Endothelial cell of umbilical vein (primary cell): ENCODE measurements at regions not wholly inside any gene's neighbourhood (a gene's known extent, or its start where the extent isn't known, plus 50 kb on each side); places are given as distances from the start of the nearest gene placed in this dataset.
"Not testable (repeated sequence)": the region's sequence is repeated elsewhere in the genome, so short reads cannot be mapped to it uniquely, and the experiment has no call there.

Source experiments
- BruUV-seq: library from RNA; stranded (reverse); fragments of 400-500 nt; replicated peaks from 2 replicates; lab custom pipeline; 2021; lab: Mats Ljungman, UMichigan
- CTCF ChIA-PET: fragments of 300-600, 350-600 bp; sonication (Branson Sonifier 250); formaldehyde crosslinking; loops from one replicate; lab custom pipeline; 2021; ENCODE audit warnings: antibody characterized with exemption, inconsistent platforms; lab: Charles Lee
- POLR2A ChIA-PET: fragments of 300-600, 350-600 bp; sonication (Branson Sonifier 250); formaldehyde crosslinking; loops from one replicate; lab custom pipeline; 2021; ENCODE audit warnings: antibody characterized with exemption, inconsistent platforms; lab: Charles Lee
- DNase-seq: peaks from one replicate; pipeline ENCODE4 v3.0.0-alpha.2; 2011; ENCODE audit warnings: low read depth, low spot score
- FAIRE-seq: peaks from 2 replicates; lab custom pipeline; 2011; peaks lifted over from hg19 to GRCh38; lab: Jason Lieb, UNC
- H2AFZ ChIP-seq: 2 replicates; pipeline ENCODE4 v1.6.0; 2012; ENCODE audit warnings: low read depth, low read length, control low read depth, inconsistent platforms
- H3K27ac ChIP-seq: 2 replicates; pipeline ENCODE4 v1.5.1; 2011; ENCODE audit warnings: low read depth, mild to moderate bottlenecking, control low read depth, low read length, moderate library complexity; ENCODE audit not compliant: insufficient read depth
- H3K27me3 ChIP-seq, 2 experiments: 2 replicates each; pipeline versions ENCODE4 v1.6.0 to v1.6.1; 2011; ENCODE audit warnings: low read length in 2 of 2, mixed read lengths in 1 of 2; ENCODE audit not compliant: control insufficient read depth in 2 of 2, insufficient read depth in 2 of 2
- H3K36me3 ChIP-seq, 2 experiments: 2 replicates in 1 of 2; 3 replicates in 1 of 2; pipeline ENCODE4 v1.5.1; 2011; ENCODE audit warnings: low read length in 2 of 2, mild to moderate bottlenecking in 1 of 2, moderate library complexity in 1 of 2; ENCODE audit not compliant: control insufficient read depth in 2 of 2, insufficient read depth in 2 of 2; ENCODE audit errors: extremely low read depth in 1 of 2
- H3K4me1 ChIP-seq: 3 replicates; pipeline ENCODE4 v1.5.1; 2011; ENCODE audit warnings: mild to moderate bottlenecking, low read length; ENCODE audit not compliant: control insufficient read depth, insufficient read depth; ENCODE audit errors: extremely low read depth
- H3K4me2 ChIP-seq: 2 replicates; pipeline ENCODE4 v1.6.1; 2011; ENCODE audit warnings: low read length, control low read depth, mixed read lengths; ENCODE audit not compliant: insufficient read depth
- H3K4me3 ChIP-seq, 3 experiments: fragments of 200-600 bp in 1 of 3; sonication (generic), shearing (Covaris generic) in 1 of 3; replicated peaks in 1 of 3; 2 replicates each; pipeline ENCODE4 v1.5.1; 2011 to 2016; ENCODE audit warnings: control low read depth in 3 of 3, low read length in 3 of 3, mild to moderate bottlenecking in 2 of 3, inconsistent platforms in 1 of 3, low read depth in 1 of 3, moderate library complexity in 1 of 3; ENCODE audit not compliant: insufficient read depth in 1 of 3
- H3K79me2 ChIP-seq: 2 replicates; pipeline ENCODE4 v1.6.0; 2012; ENCODE audit warnings: low read length, inconsistent platforms; ENCODE audit not compliant: control insufficient read depth, insufficient read depth
- H3K9ac ChIP-seq: replicated peaks from 2 replicates; pipeline ENCODE3; 2011; ENCODE audit warnings: low read length, control low read depth; ENCODE audit not compliant: insufficient read depth; ENCODE audit errors: extremely low read depth
- H3K9me1 ChIP-seq: replicated peaks from 3 replicates; pipeline ENCODE4 v1.6.0; 2011; ENCODE audit warnings: mild to moderate bottlenecking, low read length; ENCODE audit not compliant: control insufficient read depth, insufficient read depth; ENCODE audit errors: extremely low read depth
- H3K9me3 ChIP-seq: replicated peaks from 2 replicates; pipeline ENCODE4 v1.5.1; 2012; ENCODE audit warnings: low read length, inconsistent platforms; ENCODE audit not compliant: control insufficient read depth, insufficient read depth
- H4K20me1 ChIP-seq: replicated peaks from 2 replicates; pipeline ENCODE3; 2011; ENCODE audit warnings: mild to moderate bottlenecking, low read length; ENCODE audit not compliant: control insufficient read depth, insufficient read depth; ENCODE audit errors: extremely low read depth
- EZH2 ChIP-seq: IDR thresholded peaks from 2 replicates; pipeline ENCODE4 v1.6.1; 2012; ENCODE audit warnings: borderline replicate concordance, low read depth, mild to moderate bottlenecking, moderate library complexity, low read length, inconsistent platforms; ENCODE audit not compliant: severe bottlenecking
- dilution Hi-C: fragments of 300-500 bp; cut with MboI; formaldehyde crosslinking; loops from one replicate; pipeline ENCODE4 v1.15.0; 2019; ENCODE audit warnings: low sequenced_read_pairs; ENCODE audit not compliant: extremely low pct_ligation_motif_present
- intact Hi-C: fragments of 100-400 bp; cut with micrococcal nuclease; formaldehyde crosslinking; loops from one replicate; pipeline ENCODE4 v1.10.0; 2022

GRCh38 chr1:221972276-221973235 is 230.7 kb upstream of the DUSP10 start:
- FAIRE-seq (no peak), DNase-seq (no peak)
- H3K27ac ChIP-seq = no peak overlapping the region
- H3K27me3 ChIP-seq = no peaks in the 10 kb centered on the region
- H3K9me1 ChIP-seq = no peaks in the 10 kb centered on the region
- H3K79me2 ChIP-seq = no peaks in the 10 kb centered on the region
- no peaks in the 10 kb centered on the region for H4K20me1 ChIP-seq
- no peak overlapping the region for H2AFZ ChIP-seq
- POLR2A ChIA-PET = no interaction called here
- H3K4me1 ChIP-seq = no peaks in the 10 kb centered on the region
- no peaks in the 10 kb centered on the region for H3K36me3 ChIP-seq
- no peak for TF ChIP-seq EZH2
- intact Hi-C loops = no loop called here
- CTCF ChIA-PET = no interaction called here
- H3K4me3 ChIP-seq = no peak overlapping the region
- no peak overlapping the region for H3K4me2 ChIP-seq
- H3K9me3 ChIP-seq = no peaks in the 10 kb centered on the region
- no TSS peak for BruUV-seq
- H3K9ac ChIP-seq = no peak overlapping the region
- dilution Hi-C loops = no loop called here

DNA sequence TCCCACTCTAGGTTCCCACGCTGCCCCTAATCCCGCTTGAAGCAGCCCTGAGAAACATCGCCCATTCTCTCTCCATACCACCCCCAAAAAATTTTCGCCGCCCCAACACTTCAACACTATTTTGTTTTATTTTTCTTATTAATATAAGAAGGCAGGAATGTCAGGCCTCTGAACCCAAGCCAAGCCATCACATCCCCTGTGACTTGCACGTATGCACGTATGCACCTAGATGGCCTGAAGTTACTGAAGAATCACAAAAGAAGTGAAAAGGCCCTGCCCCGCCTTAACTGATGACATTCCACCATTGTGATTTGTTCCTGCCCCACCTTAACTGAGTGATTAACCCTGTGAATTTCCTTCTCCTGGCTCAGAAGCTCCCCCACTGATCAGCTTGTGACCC is 229.1 kb upstream of the DUSP10 start:
- H3K9me1 ChIP-seq, H3K9me3 ChIP-seq, H3K27me3 ChIP-seq, H3K4me3 ChIP-seq, H3K79me2 ChIP-seq, POLR2A ChIA-PET, CTCF ChIA-PET, H3K36me3 ChIP-seq, H3K27ac ChIP-seq, H3K9ac ChIP-seq, BruUV-seq, dilution Hi-C loops, H3K4me1 ChIP-seq, H4K20me1 ChIP-seq, H2AFZ ChIP-seq, H3K4me2 ChIP-seq, FAIRE-seq, DNase-seq, intact Hi-C loops: not testable (repeated sequence)

GRCh38 chr1:221969298-221969858 is 227.5 kb upstream of the DUSP10 start:
- dilution Hi-C loops, intact Hi-C loops, POLR2A ChIA-PET, H3K27me3 ChIP-seq, H3K27ac ChIP-seq, DNase-seq, FAIRE-seq, CTCF ChIA-PET, H3K9ac ChIP-seq, H3K9me1 ChIP-seq, H3K36me3 ChIP-seq, H3K4me2 ChIP-seq, H4K20me1 ChIP-seq, H3K9me3 ChIP-seq, H3K79me2 ChIP-seq, H3K4me1 ChIP-seq, H2AFZ ChIP-seq, BruUV-seq, H3K4me3 ChIP-seq: not testable (repeated sequence)

- POLR2A ChIA-PET, BruUV-seq, H3K79me2 ChIP-seq, DNase-seq, dilution Hi-C loops, CTCF ChIA-PET, H3K9me3 ChIP-seq, H3K4me1 ChIP-seq, H3K9me1 ChIP-seq, FAIRE-seq, H2AFZ ChIP-seq, H3K4me2 ChIP-seq, H3K9ac ChIP-seq, intact Hi-C loops, H3K4me3 ChIP-seq, H3K36me3 ChIP-seq, H4K20me1 ChIP-seq, H3K27ac ChIP-seq, H3K27me3 ChIP-seq: not testable (repeated sequence)
These were observed 225.6 kb upstream of the DUSP10 start for GRCh38 chr1:221967538-221967937.
